ENCODE measurements at regions not wholly inside any gene's neighbourhood (a gene's known extent, or its start where the extent isn't known, plus 50 kb on each side); places are given as distances from the start of the nearest gene placed in this dataset.
"Not testable (repeated sequence)": the region's sequence is repeated elsewhere in the genome, so short reads cannot be mapped to it uniquely, and the experiment has no call there.

- no peak overlapping the region for H3K27ac ChIP-seq (ENCODE audit: extremely low read depth, low read depth, low read length)
- TF ChIP-seq ZNF747 (tag by site-specific recombination; IDR thresholded peaks at IDR 0.05) = no peak
- no peak for TF ChIP-seq REST (tag by site-specific recombination; IDR thresholded peaks at IDR 0.05)
- no peaks in the 10 kb centered on the region for H3K9me3 ChIP-seq (ENCODE audit: control insufficient read depth, insufficient read depth, low read depth, low read length)
- H3K4me3 ChIP-seq (ENCODE audit: low read depth, low read length) = no peak overlapping the region
- ChIA-PET POLR2A (no interaction called here), CTCF (no interaction called here)
- H3K4me1 ChIP-seq (ENCODE audit: control insufficient read depth, insufficient read depth, low read length) = no peaks in the 10 kb centered on the region
- H3K36me3 ChIP-seq (ENCODE audit: control insufficient read depth in 2 of 2, insufficient read depth in 1 of 2, low read length in 2 of 2) = no peaks in the 10 kb centered on the region
Observed at GRCh38 chr2:186968277-186968676, 119.3 kb upstream of the ZSWIM2 start.

GRCh38 chr2:186966015-186966414 is 117.0 kb upstream of the ZSWIM2 start:
- Histone ChIP-seq H3K27ac (ENCODE audit: extremely low read depth, low read depth, low read length) (no peak overlapping the region), H3K9me3 (ENCODE audit: control insufficient read depth, insufficient read depth, low read depth, low read length) (no peaks in the 10 kb centered on the region), H3K4me1 (ENCODE audit: control insufficient read depth, insufficient read depth, low read length) (no peaks in the 10 kb centered on the region), H3K4me3 (ENCODE audit: low read depth, low read length) (no peak overlapping the region), H3K36me3 (ENCODE audit: control insufficient read depth in 2 of 2, insufficient read depth in 1 of 2, low read length in 2 of 2) (no peaks in the 10 kb centered on the region)
- ChIA-PET POLR2A (no interaction called here), CTCF (no interaction called here)
- TF ChIP-seq SCRT1 (tag by site-specific recombination; IDR thresholded peaks at IDR 0.05; ENCODE audit: borderline replicate concordance) (no peak), PRDM4 (tag by site-specific recombination; IDR thresholded peaks at IDR 0.05) (no peak), OSR2 (tag by site-specific recombination; IDR thresholded peaks at IDR 0.05) (no peak), ZXDB (tag by site-specific recombination; IDR thresholded peaks at IDR 0.05) (no peak), ZNF843 (tag by site-specific recombination; IDR thresholded peaks at IDR 0.05) (no peak)

GRCh38 chr2:186962085-186962747 is 113.2 kb upstream of the ZSWIM2 start:
- CTCF ChIA-PET = no interaction called here
- POLR2A ChIA-PET = no interaction called here
- TF ChIP-seq ZNF239 (tag by site-specific recombination; IDR thresholded peaks at IDR 0.05) (no peak), ZBTB1 (tag by site-specific recombination; IDR thresholded peaks at IDR 0.05) (no peak), MYNN (tag by site-specific recombination; IDR thresholded peaks at IDR 0.05; ENCODE audit: borderline replicate concordance) (no peak), SP7 (tag by site-specific recombination; IDR thresholded peaks at IDR 0.05) (no peak), KLF9 (tag by site-specific recombination; IDR thresholded peaks at IDR 0.05; ENCODE audit: low read depth) (no peak)
- no peak overlapping the region for H3K4me3 ChIP-seq (ENCODE audit: low read depth, low read length)
- no peak overlapping the region for H3K27ac ChIP-seq (ENCODE audit: extremely low read depth, low read depth, low read length)
- no peaks in the 10 kb centered on the region for H3K36me3 ChIP-seq (ENCODE audit: control insufficient read depth in 2 of 2, insufficient read depth in 1 of 2, low read length in 2 of 2)
- no peaks in the 10 kb centered on the region for H3K9me3 ChIP-seq (ENCODE audit: control insufficient read depth, insufficient read depth, low read depth, low read length)
- H3K4me1 ChIP-seq (ENCODE audit: control insufficient read depth, insufficient read depth, low read length) = no peaks in the 10 kb centered on the region

GRCh38 chr2:186960241-186960640 is 111.3 kb upstream of the ZSWIM2 start:
- H3K4me3 ChIP-seq (ENCODE audit: low read depth, low read length); CTCF ChIA-PET; H3K4me1 ChIP-seq (ENCODE audit: control insufficient read depth, insufficient read depth, low read length); H3K36me3 ChIP-seq (ENCODE audit: control insufficient read depth in 2 of 2, insufficient read depth in 1 of 2, low read length in 2 of 2); POLR2A ChIA-PET; H3K9me3 ChIP-seq (ENCODE audit: control insufficient read depth, insufficient read depth, low read depth, low read length); H3K27ac ChIP-seq (ENCODE audit: extremely low read depth, low read depth, low read length): not testable (repeated sequence)

Data from HEK293 (cell line).